HG02973 (cell line): ENCODE measurements at regions not wholly inside any gene's neighbourhood (a gene's known extent, or its start where the extent isn't known, plus 50 kb on each side); places are given as distances from the start of the nearest gene placed in this dataset.

Experiments
- ATAC-seq: cut with Tn5 transposase; IDR thresholded peaks from one replicate; pipeline ENCODE4 v1.9.1; 2021; ENCODE audit warnings: moderate library complexity; ENCODE audit not compliant: unreplicated experiment

DNA sequence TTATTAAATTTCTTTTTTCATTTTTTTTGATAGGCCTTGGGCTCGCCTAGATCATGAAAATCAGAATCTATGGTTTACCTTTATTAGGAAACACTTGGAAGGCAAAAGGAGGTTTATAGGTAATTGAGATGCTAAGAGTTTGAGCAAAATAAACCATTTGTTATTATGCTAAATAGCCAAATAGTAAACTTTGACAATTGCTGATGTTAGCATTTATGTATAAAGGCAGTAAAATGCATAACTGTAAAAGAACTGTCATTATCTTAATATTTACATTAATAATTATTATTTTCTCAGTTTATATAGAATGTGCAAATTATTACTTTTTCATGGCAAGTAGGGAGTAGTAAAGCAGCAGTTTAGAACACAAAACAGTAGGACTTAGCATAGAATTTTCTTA, 1737.8 kb upstream of the PRR20A start:
- no peak for ATAC-seq

GRCh38 chr13:55403887-55404487, 1736.7 kb upstream of the PRR20A start:
- ATAC-seq, result no peak

GRCh38 chr13:55410398-55411330, 1730.1 kb upstream of the PRR20A start:
- ATAC-seq, result no peak

DNA sequence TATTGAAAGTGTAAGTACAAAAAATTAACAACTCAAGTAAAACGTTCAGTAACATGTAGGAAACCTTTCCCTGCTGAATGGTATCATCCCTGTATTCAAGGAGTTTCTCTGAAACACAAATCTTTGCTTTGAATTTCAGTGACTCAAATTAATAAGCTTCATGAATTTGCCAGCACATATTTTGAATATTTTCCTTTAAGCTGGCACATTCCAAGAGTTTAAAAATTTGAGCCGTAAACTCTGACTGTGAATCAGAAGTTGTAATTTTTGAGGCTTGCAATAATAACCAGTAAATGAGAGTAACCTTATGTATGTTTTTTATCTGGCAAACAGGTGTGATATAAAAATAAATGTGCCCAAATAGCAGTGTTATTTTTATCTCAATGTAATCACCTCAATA, 1722.6 kb upstream of the PRR20A start:
- ATAC-seq, result no peak

- ATAC-seq, result no peak
Measured at GRCh38 chr13:55432814-55433213, 1707.9 kb upstream of the PRR20A start.

DNA sequence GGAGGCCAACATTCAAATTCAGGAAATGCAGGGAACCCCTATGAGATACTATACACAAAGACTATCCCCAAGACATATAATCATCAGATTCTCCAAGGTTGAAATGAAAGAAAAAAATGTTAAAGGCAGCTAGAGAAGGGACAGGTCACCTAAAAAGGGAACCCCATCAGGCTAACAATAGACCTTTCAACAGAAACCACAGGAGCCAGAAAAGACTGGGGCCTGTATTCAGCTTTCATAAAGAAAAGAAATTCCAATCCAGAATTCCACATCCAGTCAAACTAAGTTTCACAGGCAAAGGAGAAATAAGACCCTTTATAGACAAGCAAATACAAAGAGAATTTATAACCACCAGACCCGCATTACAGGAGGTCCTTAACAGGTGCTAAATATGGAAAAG, 1703.6 kb upstream of the PRR20A start:
- no peak for ATAC-seq

GRCh38 chr13:55439450-55439849, 1701.3 kb upstream of the PRR20A start:
- no peak for ATAC-seq

GRCh38 chr13:55440465-55441085, 1700.1 kb upstream of the PRR20A start:
- ATAC-seq, result no peak

- no peak for ATAC-seq
Measured at GRCh38 chr13:55464222-55464621, 1676.5 kb upstream of the PRR20A start.

DNA sequence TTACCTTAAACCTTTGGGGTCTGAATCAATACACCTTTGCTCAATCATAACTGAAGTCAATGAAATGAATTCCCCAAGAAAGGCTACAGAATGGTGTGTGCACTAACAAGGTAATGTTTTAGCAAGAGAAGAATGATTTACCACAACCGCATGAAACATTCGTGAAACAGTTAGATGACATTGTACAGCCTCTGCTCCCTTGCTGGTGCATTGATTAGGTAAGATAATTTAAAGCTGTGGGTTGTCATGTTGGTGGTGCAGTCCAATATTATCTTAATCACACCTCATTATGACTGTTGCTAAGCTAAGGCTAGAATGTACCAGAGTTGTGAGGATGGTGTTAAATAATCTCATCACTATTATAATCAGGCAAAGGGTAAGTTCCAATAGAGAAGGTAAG, 1673.2 kb upstream of the PRR20A start:
- no peak for ATAC-seq

GRCh38 chr13:55483626-55484158, 1657.0 kb upstream of the PRR20A start:
- ATAC-seq, result no peak

GRCh38 chr13:55493297-55493696, 1647.4 kb upstream of the PRR20A start:
- ATAC-seq, result no peak

DNA sequence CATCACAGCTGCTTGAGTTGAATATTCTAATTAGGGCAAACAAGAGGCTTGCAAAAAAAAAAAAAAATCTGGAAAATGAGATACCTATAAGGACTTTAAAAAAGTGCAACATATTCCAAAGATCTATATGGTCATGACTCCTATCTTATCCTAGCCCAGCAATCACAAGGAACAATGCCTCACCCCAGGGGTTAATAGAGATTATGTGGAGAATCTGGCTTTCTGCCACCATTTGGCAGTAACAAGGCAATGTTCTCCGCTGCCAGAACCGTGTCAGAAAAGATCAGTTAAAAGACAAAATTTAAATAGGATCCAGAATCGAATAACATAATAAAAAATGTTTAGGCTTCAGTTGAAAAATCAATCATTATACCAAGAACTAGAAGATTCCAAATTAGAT, 1643.2 kb upstream of the PRR20A start:
- ATAC-seq, result no peak

DNA sequence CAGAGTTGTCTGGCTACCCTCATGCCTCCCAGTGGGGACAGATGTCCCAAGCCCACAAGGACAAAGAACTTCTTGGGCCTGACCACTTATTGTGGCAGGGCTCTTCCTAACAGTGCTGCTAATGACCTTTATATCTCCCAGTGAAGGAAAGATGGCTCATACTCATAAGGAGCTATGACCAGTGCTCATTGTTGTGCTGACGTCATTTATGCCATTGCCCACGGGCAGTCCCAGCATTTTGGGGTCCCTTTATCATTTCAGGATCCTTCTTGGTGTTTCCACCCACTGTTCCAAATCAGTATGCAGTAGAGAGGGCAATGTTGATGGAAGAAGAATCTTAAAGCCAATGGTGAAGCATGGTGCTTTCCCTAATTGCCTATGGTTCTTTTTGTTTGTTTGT, 1640.0 kb upstream of the PRR20A start:
- ATAC-seq, result no peak

- no peak for ATAC-seq
Measured at GRCh38 chr13:55516610-55517009, 1624.1 kb upstream of the PRR20A start.

DNA sequence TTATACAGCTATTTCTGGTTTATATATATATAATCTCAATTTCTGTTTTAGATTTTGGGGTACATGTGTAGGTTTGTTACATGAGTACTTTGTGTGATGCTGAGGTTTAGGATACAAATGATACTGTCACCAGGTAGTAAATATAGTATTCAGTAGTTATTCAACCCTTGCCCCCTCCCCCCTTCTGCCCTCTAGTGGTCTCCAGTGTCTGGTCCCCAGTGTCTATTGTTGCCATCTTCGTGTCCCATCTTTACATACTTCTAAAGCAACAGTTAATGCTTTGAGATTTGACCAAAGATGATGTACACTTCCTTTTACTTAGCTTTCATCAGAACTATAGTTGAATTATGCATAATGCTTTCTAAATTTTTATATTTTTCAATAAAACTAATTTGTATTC, 1623.4 kb upstream of the PRR20A start:
- ATAC-seq, result no peak

DNA sequence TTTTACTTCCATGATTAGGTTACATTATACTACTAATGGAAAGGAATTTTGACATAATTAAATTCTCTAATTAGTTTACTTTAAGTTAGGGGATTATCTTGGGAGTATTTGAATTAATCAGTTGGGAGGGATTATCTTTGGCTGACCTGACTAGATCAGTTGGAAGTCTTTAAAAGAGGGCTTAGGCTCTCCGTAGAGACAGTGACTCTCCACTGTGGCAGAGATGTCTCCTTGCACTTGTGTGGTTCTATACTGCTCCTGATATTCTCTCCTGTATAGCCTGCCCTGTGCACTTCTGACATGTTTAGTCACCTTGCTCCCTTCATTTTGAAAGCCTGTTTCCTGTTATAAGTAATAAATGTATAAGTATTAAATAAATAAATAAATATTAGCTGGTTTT, 1612.3 kb upstream of the PRR20A start:
- no peak for ATAC-seq

DNA sequence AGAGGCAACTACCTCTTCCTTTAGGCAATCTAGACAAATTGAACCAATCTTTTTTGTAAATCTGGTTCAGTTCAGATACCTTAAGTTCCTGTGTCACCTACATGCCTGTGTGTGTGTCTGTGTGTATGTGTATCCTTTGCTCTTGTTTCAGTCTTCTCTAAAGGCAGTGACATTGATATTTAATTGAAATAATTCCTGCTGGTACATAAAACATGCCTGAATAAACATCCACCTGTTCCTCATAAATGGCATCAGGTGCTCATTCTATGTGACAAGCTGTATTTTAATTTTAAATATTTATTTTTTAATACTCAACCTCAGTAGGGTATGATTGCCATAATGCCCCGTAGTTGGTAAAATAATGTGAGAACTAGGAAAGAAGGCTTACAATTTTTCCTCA, 1606.4 kb upstream of the PRR20A start:
- no peak for ATAC-seq

DNA sequence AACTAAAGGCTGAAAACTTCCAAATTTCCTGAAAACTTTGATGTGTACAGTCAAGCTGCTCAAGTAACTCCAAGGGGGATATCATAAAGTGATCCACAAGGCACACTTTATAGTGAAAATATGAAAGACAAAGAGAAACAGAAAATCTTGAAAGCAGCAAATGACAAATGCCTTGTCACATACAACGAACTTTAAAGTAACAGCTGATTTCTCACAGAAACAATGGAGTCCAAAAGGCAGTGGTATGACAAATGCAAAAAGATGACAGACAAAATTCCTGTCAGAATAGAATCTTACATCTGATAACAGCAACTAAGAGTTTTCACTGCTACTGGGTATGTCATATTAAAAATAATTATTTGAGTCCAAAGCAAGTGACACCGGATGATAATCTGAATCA, 1602.3 kb upstream of the PRR20A start:
- ATAC-seq, result no peak

DNA sequence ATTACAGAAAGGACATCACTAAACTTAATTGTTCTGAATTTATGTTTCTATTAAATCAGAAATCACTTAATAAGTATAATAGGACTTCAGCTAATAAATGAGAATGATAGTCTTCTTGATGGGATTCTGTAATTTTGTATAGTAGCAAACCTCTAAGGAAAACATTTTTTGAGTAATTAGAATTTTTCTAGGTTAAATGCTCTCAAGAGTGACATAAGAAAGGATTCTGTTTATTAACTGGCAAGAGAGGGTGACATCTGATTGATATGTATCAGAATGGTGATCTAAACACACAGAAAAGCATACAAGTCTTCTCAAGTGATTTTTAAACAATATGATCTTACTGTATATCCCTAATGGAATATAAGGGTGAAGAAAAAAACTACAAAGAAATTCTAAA, 1597.7 kb upstream of the PRR20A start:
- ATAC-seq, result no peak

- no peak for ATAC-seq
Measured at GRCh38 chr13:55550624-55551023, 1590.1 kb upstream of the PRR20A start.

GRCh38 chr13:55553701-55554100, 1587.0 kb upstream of the PRR20A start:
- no peak for ATAC-seq
